Astrocyte (in vitro differentiated cells and primary cell): ENCODE measurements at regions not wholly inside any gene's neighbourhood (a gene's known extent, or its start where the extent isn't known, plus 50 kb on each side); places are given as distances from the start of the nearest gene placed in this dataset.

Source experiments
- DNase-seq: peaks from one replicate; pipeline ENCODE4 v3.0.0-alpha.2; 2010; ENCODE audit warnings: low read depth
- FAIRE-seq: peaks from 2 replicates; lab custom pipeline; 2011; peaks lifted over from hg19 to GRCh38; lab: Jason Lieb, UNC
- H2AFZ ChIP-seq: 2 replicates; pipeline ENCODE4 v1.6.0; 2012; ENCODE audit warnings: low read depth, low read length, inconsistent platforms
- H3K27ac ChIP-seq: 2 replicates; pipeline ENCODE4 v1.5.1; 2011; ENCODE audit warnings: low read depth, low read length, inconsistent platforms
- H3K27me3 ChIP-seq: 2 replicates; pipeline ENCODE4 v1.6.0; 2011; ENCODE audit warnings: low read length, inconsistent platforms; ENCODE audit not compliant: insufficient read depth
- H3K36me3 ChIP-seq: 2 replicates; pipeline ENCODE4 v1.5.1; 2011; ENCODE audit warnings: low read length, inconsistent platforms; ENCODE audit not compliant: insufficient read depth
- H3K4me1 ChIP-seq: 2 replicates; pipeline ENCODE4 v1.5.1; 2011; ENCODE audit warnings: low read length, inconsistent platforms; ENCODE audit not compliant: insufficient read depth
- H3K4me2 ChIP-seq: 2 replicates; pipeline ENCODE4 v1.6.0; 2012; ENCODE audit warnings: low read length, inconsistent platforms
- H3K4me3 ChIP-seq: 2 replicates; pipeline ENCODE4 v1.5.1; 2011; ENCODE audit warnings: low read depth, mild to moderate bottlenecking, low read length, inconsistent platforms; ENCODE audit not compliant: insufficient read depth
- H3K79me2 ChIP-seq: 2 replicates; pipeline ENCODE4 v1.6.0; 2012; ENCODE audit warnings: mild to moderate bottlenecking, low read length, inconsistent platforms; ENCODE audit not compliant: insufficient read depth
- H3K9ac ChIP-seq: 2 replicates; pipeline ENCODE4 v1.6.0; 2012; ENCODE audit warnings: mild to moderate bottlenecking, low read length, inconsistent platforms
- H3K9me3 ChIP-seq: 2 replicates; pipeline ENCODE4 v1.5.1; 2012; ENCODE audit warnings: low read depth, mild to moderate bottlenecking, low read length, inconsistent platforms; ENCODE audit not compliant: insufficient read depth
- H4K20me1 ChIP-seq: 2 replicates; pipeline ENCODE4 v1.6.0; 2012; ENCODE audit warnings: low read length, inconsistent platforms; ENCODE audit not compliant: insufficient read depth
- H3K27ac Mint-ChIP-seq: one replicate; pipeline ENCODE4 v1.8.0; 2021; ENCODE audit warnings: mild to moderate bottlenecking, mixed read lengths; ENCODE audit not compliant: unreplicated experiment
- H3K27me3 Mint-ChIP-seq: one replicate; pipeline ENCODE4 v1.8.0; 2021; ENCODE audit warnings: low read depth, mixed read lengths; ENCODE audit not compliant: unreplicated experiment
- H3K36me3 Mint-ChIP-seq: one replicate; pipeline ENCODE4 v1.8.0; 2021; ENCODE audit warnings: low read depth, mixed read lengths; ENCODE audit not compliant: unreplicated experiment
- H3K4me1 Mint-ChIP-seq: one replicate; pipeline ENCODE4 v1.8.0; 2021; ENCODE audit warnings: low read depth, mixed read lengths; ENCODE audit not compliant: unreplicated experiment
- H3K4me3 Mint-ChIP-seq: one replicate; pipeline ENCODE4 v1.8.0; 2021; ENCODE audit warnings: mild to moderate bottlenecking, moderate library complexity, mixed read lengths; ENCODE audit not compliant: unreplicated experiment
- H3K9me3 Mint-ChIP-seq: one replicate; pipeline ENCODE4 v1.8.0; 2021; ENCODE audit warnings: mild to moderate bottlenecking, mixed read lengths; ENCODE audit not compliant: unreplicated experiment
- CTCF ChIP-seq: IDR thresholded peaks from 2 replicates; pipeline ENCODE4 v1.5.1; 2011; ENCODE audit warnings: low read depth, mild to moderate bottlenecking, inconsistent platforms, low read length, moderate library complexity; ENCODE audit not compliant: insufficient read depth
- EZH2 ChIP-seq: IDR thresholded peaks from 2 replicates; pipeline ENCODE4 v1.6.1; 2012; ENCODE audit warnings: mild to moderate bottlenecking, low read length, inconsistent platforms; ENCODE audit not compliant: insufficient read depth

DNA sequence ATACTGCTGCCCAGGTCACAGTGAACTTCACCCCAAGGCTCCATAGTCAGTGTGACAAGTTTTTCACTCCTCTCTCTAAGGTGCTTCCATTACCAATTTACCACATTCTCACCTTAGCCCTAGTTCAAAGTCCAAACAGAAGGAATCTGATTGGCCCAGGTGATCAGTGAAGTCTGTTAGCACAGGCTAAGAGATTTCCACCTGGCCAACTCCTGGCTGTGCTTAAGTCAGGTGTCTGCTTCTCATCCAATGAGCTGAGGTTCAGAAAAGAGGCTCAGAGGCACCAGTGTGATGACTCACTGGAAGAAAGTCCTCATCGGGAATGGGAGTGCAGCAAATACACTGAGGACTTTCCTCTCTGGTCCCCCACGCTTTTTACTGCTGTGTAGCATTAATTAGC is 164.4 kb upstream of the MGAT5 start:
- Mint-ChIP-seq H3K27me3 (no peaks in the 10 kb centered on the region), H3K36me3 (no peaks in the 10 kb centered on the region), H3K4me3 (no peak overlapping the region), H3K9me3 (peaks cover 7% of the 10 kb centered on the region), H3K27ac (no peak overlapping the region), H3K4me1 (peaks cover 8% of the 10 kb centered on the region)
- Histone ChIP-seq H3K36me3 (no peaks in the 10 kb centered on the region), H3K79me2 (no peaks in the 10 kb centered on the region), H3K4me1 (no peaks in the 10 kb centered on the region), H4K20me1 (no peaks in the 10 kb centered on the region), H3K9ac (no peak overlapping the region), H3K9me3 (no peaks in the 10 kb centered on the region), H3K27ac (no peak overlapping the region), H3K4me2 (no peak overlapping the region), H3K4me3 (no peak overlapping the region), H3K27me3 (no peaks in the 10 kb centered on the region), H2AFZ (no peak overlapping the region)
- DNase-seq, result no peak
- FAIRE-seq, result no peak
- no peak for TF ChIP-seq EZH2
- no peak for TF ChIP-seq CTCF

GRCh38 chr2:134097740-134098139 is 156.1 kb upstream of the MGAT5 start:
- no peak overlapping the region for H2AFZ ChIP-seq
- Mint-ChIP-seq H3K36me3 (no peaks in the 10 kb centered on the region), H3K4me3 (no peak overlapping the region), H3K27ac (no peak overlapping the region), H3K9me3 (peaks cover 3% of the 10 kb centered on the region), H3K4me1 (no peaks in the 10 kb centered on the region), H3K27me3 (peaks cover 3% of the 10 kb centered on the region)
- no peaks in the 10 kb centered on the region for H3K4me1 ChIP-seq
- no peaks in the 10 kb centered on the region for H3K79me2 ChIP-seq
- no peak overlapping the region for H3K9ac ChIP-seq
- no peaks in the 10 kb centered on the region for H3K36me3 ChIP-seq
- DNase-seq, result no peak
- H4K20me1 ChIP-seq, result no peaks in the 10 kb centered on the region
- H3K4me2 ChIP-seq, result no peak overlapping the region
- H3K27ac ChIP-seq, result no peak overlapping the region
- no peak for TF ChIP-seq CTCF
- TF ChIP-seq EZH2, result no peak
- H3K27me3 ChIP-seq, result peaks cover 5% of the 10 kb centered on the region
- FAIRE-seq, result no peak
- no peak overlapping the region for H3K4me3 ChIP-seq
- no peaks in the 10 kb centered on the region for H3K9me3 ChIP-seq

DNA sequence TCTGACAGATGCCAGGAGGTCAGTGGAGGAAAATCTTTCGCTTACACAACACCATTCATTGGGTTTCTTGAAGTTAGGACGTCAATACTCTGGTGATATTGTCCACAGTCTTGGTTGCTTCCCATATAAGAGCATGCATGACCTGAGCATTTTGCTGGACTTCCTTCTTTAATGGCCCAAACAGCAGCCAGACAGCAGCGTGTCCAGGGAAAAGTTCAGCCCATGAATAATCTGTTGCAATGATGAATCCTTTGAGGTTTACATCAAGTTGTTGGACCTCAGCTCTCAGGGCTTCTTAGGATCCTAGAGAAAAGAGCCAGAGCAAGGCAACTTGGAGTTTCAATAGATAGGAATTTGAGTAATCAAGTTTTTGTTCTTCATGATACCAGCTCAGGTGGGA is 155.6 kb upstream of the MGAT5 start:
- Mint-ChIP-seq H3K36me3 (no peaks in the 10 kb centered on the region), H3K4me1 (no peaks in the 10 kb centered on the region), H3K9me3 (peaks cover 3% of the 10 kb centered on the region), H3K27me3 (peaks cover 3% of the 10 kb centered on the region), H3K27ac (no peak overlapping the region), H3K4me3 (no peak overlapping the region)
- Histone ChIP-seq H3K4me1 (no peaks in the 10 kb centered on the region), H3K4me2 (no peak overlapping the region), H2AFZ (no peak overlapping the region), H3K79me2 (no peaks in the 10 kb centered on the region), H4K20me1 (no peaks in the 10 kb centered on the region), H3K27ac (no peak overlapping the region), H3K36me3 (no peaks in the 10 kb centered on the region), H3K4me3 (no peak overlapping the region), H3K9me3 (no peaks in the 10 kb centered on the region), H3K9ac (no peak overlapping the region), H3K27me3 (peaks cover 5% of the 10 kb centered on the region)
- FAIRE-seq (no peak), DNase-seq (no peak)
- TF ChIP-seq CTCF, result no peak
- no peak for TF ChIP-seq EZH2
